ENCODE measurements at regions not wholly inside any gene's neighbourhood (a gene's known extent, or its start where the extent isn't known, plus 50 kb on each side); places are given as distances from the start of the nearest gene placed in this dataset.

- Histone ChIP-seq H3K9me3 (ENCODE audit: low read length) (no peaks in the 10 kb centered on the region), H3K4me3 (ENCODE audit: low read length) (no peak overlapping the region), H3K27me3 (ENCODE audit: insufficient read depth, low read length, poor library complexity, severe bottlenecking) (no peaks in the 10 kb centered on the region), H3K36me3 (ENCODE audit: insufficient read depth, low read length) (no peaks in the 10 kb centered on the region), H3K27ac (ENCODE audit: low read depth, low read length) (no peak overlapping the region), H3K4me1 (ENCODE audit: insufficient read depth, low read length) (no peaks in the 10 kb centered on the region)
- Mint-ChIP-seq H3K4me1 (no peaks in the 10 kb centered on the region), H3K9me3 (peaks cover 0 to 15% (median 3%) of the 10 kb centered on the region in 5 donors), H3K4me3 (no peak overlapping the region), H3K27me3 (no peaks in the 10 kb centered on the region), H3K27ac (no peak overlapping the region), H3K36me3 (no peaks in the 10 kb centered on the region)
- CTCF ChIA-PET: no interaction called here
- no peak for DNase-seq
- POLR2A ChIA-PET: no interaction called here
Observed at GRCh38 chr1:187451238-187451637, 622.5 kb downstream of the PLA2G4A start.

GRCh38 chr1:187454010-187454409 lies 625.3 kb downstream of the PLA2G4A start:
- H3K4me1 ChIP-seq (ENCODE audit: insufficient read depth, low read length): no peaks in the 10 kb centered on the region
- peaks cover 0 to 15% (median 3%) of the 10 kb centered on the region in 5 donors for H3K9me3 Mint-ChIP-seq
- POLR2A ChIA-PET: no interaction called here
- no peaks in the 10 kb centered on the region for H3K36me3 ChIP-seq (ENCODE audit: insufficient read depth, low read length)
- no peak overlapping the region for H3K4me3 ChIP-seq (ENCODE audit: low read length)
- no peaks in the 10 kb centered on the region for H3K27me3 ChIP-seq (ENCODE audit: insufficient read depth, low read length, poor library complexity, severe bottlenecking)
- CTCF ChIA-PET: no interaction called here
- H3K27me3 Mint-ChIP-seq: no peaks in the 10 kb centered on the region
- DNase-seq: no peak
- no peaks in the 10 kb centered on the region for H3K9me3 ChIP-seq (ENCODE audit: low read length)
- no peak overlapping the region for H3K27ac Mint-ChIP-seq
- H3K27ac ChIP-seq (ENCODE audit: low read depth, low read length): no peak overlapping the region
- no peaks in the 10 kb centered on the region for H3K4me1 Mint-ChIP-seq
- H3K36me3 Mint-ChIP-seq: no peaks in the 10 kb centered on the region
- no peak overlapping the region for H3K4me3 Mint-ChIP-seq

GRCh38 chr1:187456446-187456845 lies 627.7 kb downstream of the PLA2G4A start:
- DNase-seq: no peak
- ChIA-PET CTCF (no interaction called here), POLR2A (no interaction called here)
- Histone ChIP-seq H3K36me3 (ENCODE audit: insufficient read depth, low read length) (no peaks in the 10 kb centered on the region), H3K27ac (ENCODE audit: low read depth, low read length) (no peak overlapping the region), H3K27me3 (ENCODE audit: insufficient read depth, low read length, poor library complexity, severe bottlenecking) (no peaks in the 10 kb centered on the region), H3K4me1 (ENCODE audit: insufficient read depth, low read length) (no peaks in the 10 kb centered on the region), H3K4me3 (ENCODE audit: low read length) (no peak overlapping the region), H3K9me3 (ENCODE audit: low read length) (no peaks in the 10 kb centered on the region)
- no peak overlapping the region for H3K27ac Mint-ChIP-seq
- H3K36me3 Mint-ChIP-seq: no peaks in the 10 kb centered on the region
- no peaks in the 10 kb centered on the region for H3K4me1 Mint-ChIP-seq
- no peak overlapping the region for H3K4me3 Mint-ChIP-seq
- H3K9me3 Mint-ChIP-seq: peaks cover 2 to 21% (median 6%) of the 10 kb centered on the region in 5 donors
- no peaks in the 10 kb centered on the region for H3K27me3 Mint-ChIP-seq

GRCh38 chr1:187460093-187460492 lies 631.3 kb downstream of the PLA2G4A start:
- Histone ChIP-seq H3K27ac (ENCODE audit: low read depth, low read length) (no peak overlapping the region), H3K27me3 (ENCODE audit: insufficient read depth, low read length, poor library complexity, severe bottlenecking) (no peaks in the 10 kb centered on the region), H3K4me3 (ENCODE audit: low read length) (no peak overlapping the region), H3K36me3 (ENCODE audit: insufficient read depth, low read length) (no peaks in the 10 kb centered on the region), H3K4me1 (ENCODE audit: insufficient read depth, low read length) (no peaks in the 10 kb centered on the region), H3K9me3 (ENCODE audit: low read length) (no peaks in the 10 kb centered on the region)
- Mint-ChIP-seq H3K36me3 (no peaks in the 10 kb centered on the region), H3K9me3 (peaks cover 13 to 33% (median 26%) of the 10 kb centered on the region in 5 donors), H3K4me3 (no peak overlapping the region), H3K4me1 (no peaks in the 10 kb centered on the region), H3K27me3 (no peaks in the 10 kb centered on the region), H3K27ac (no peak overlapping the region)
- POLR2A ChIA-PET: no interaction called here
- CTCF ChIA-PET: no interaction called here
- DNase-seq: no peak

GRCh38 chr1:187464320-187464719 lies 635.6 kb downstream of the PLA2G4A start:
- H3K27me3 Mint-ChIP-seq: no peaks in the 10 kb centered on the region
- Histone ChIP-seq H3K36me3 (ENCODE audit: insufficient read depth, low read length) (no peaks in the 10 kb centered on the region), H3K27me3 (ENCODE audit: insufficient read depth, low read length, poor library complexity, severe bottlenecking) (no peaks in the 10 kb centered on the region), H3K4me1 (ENCODE audit: insufficient read depth, low read length) (no peaks in the 10 kb centered on the region), H3K27ac (ENCODE audit: low read depth, low read length) (no peak overlapping the region), H3K9me3 (ENCODE audit: low read length) (no peaks in the 10 kb centered on the region), H3K4me3 (ENCODE audit: low read length) (no peak overlapping the region)
- no peaks in the 10 kb centered on the region for H3K36me3 Mint-ChIP-seq
- H3K9me3 Mint-ChIP-seq: peaks cover 20 to 37% (median 32%) of the 10 kb centered on the region in 5 donors
- no peaks in the 10 kb centered on the region for H3K4me1 Mint-ChIP-seq
- H3K27ac Mint-ChIP-seq: no peak overlapping the region
- no peak for DNase-seq
- H3K4me3 Mint-ChIP-seq: no peak overlapping the region
- ChIA-PET POLR2A (no interaction called here), CTCF (no interaction called here)

- no peaks in the 10 kb centered on the region for H3K27me3 Mint-ChIP-seq
- no peaks in the 10 kb centered on the region for H3K4me1 Mint-ChIP-seq
- Histone ChIP-seq H3K36me3 (ENCODE audit: insufficient read depth, low read length) (no peaks in the 10 kb centered on the region), H3K4me1 (ENCODE audit: insufficient read depth, low read length) (no peaks in the 10 kb centered on the region), H3K27ac (ENCODE audit: low read depth, low read length) (no peak overlapping the region), H3K4me3 (ENCODE audit: low read length) (no peak overlapping the region), H3K27me3 (ENCODE audit: insufficient read depth, low read length, poor library complexity, severe bottlenecking) (no peaks in the 10 kb centered on the region), H3K9me3 (ENCODE audit: low read length) (no peaks in the 10 kb centered on the region)
- no peak overlapping the region for H3K27ac Mint-ChIP-seq
- peaks cover 20 to 37% (median 25%) of the 10 kb centered on the region in 5 donors for H3K9me3 Mint-ChIP-seq
- POLR2A ChIA-PET: no interaction called here
- DNase-seq: no peak
- no peaks in the 10 kb centered on the region for H3K36me3 Mint-ChIP-seq
- CTCF ChIA-PET: no interaction called here
- no peak overlapping the region for H3K4me3 Mint-ChIP-seq
Observed at GRCh38 chr1:187465441-187465840, 636.7 kb downstream of the PLA2G4A start.

GRCh38 chr1:187469836-187470235 lies 641.1 kb downstream of the PLA2G4A start:
- Mint-ChIP-seq H3K4me1 (no peaks in the 10 kb centered on the region), H3K9me3 (peaks cover 11 to 18% (median 18%) of the 10 kb centered on the region in 5 donors), H3K4me3 (no peak overlapping the region), H3K27me3 (no peaks in the 10 kb centered on the region), H3K27ac (no peak overlapping the region), H3K36me3 (no peaks in the 10 kb centered on the region)
- ChIA-PET CTCF (no interaction called here), POLR2A (no interaction called here)
- Histone ChIP-seq H3K9me3 (ENCODE audit: low read length) (no peaks in the 10 kb centered on the region), H3K4me3 (ENCODE audit: low read length) (no peak overlapping the region), H3K36me3 (ENCODE audit: insufficient read depth, low read length) (no peaks in the 10 kb centered on the region), H3K27me3 (ENCODE audit: insufficient read depth, low read length, poor library complexity, severe bottlenecking) (no peaks in the 10 kb centered on the region), H3K27ac (ENCODE audit: low read depth, low read length) (no peak overlapping the region), H3K4me1 (ENCODE audit: insufficient read depth, low read length) (no peaks in the 10 kb centered on the region)
- no peak for DNase-seq

GRCh38 chr1:187471555-187471954 lies 642.8 kb downstream of the PLA2G4A start:
- no peaks in the 10 kb centered on the region for H3K4me1 ChIP-seq (ENCODE audit: insufficient read depth, low read length)
- DNase-seq: no peak
- H3K4me3 Mint-ChIP-seq: no peak overlapping the region
- no peaks in the 10 kb centered on the region for H3K9me3 ChIP-seq (ENCODE audit: low read length)
- H3K27me3 ChIP-seq (ENCODE audit: insufficient read depth, low read length, poor library complexity, severe bottlenecking): no peaks in the 10 kb centered on the region
- no peaks in the 10 kb centered on the region for H3K36me3 Mint-ChIP-seq
- H3K27ac Mint-ChIP-seq: no peak overlapping the region
- no peaks in the 10 kb centered on the region for H3K36me3 ChIP-seq (ENCODE audit: insufficient read depth, low read length)
- ChIA-PET POLR2A (no interaction called here), CTCF (no interaction called here)
- H3K27me3 Mint-ChIP-seq: no peaks in the 10 kb centered on the region
- H3K4me3 ChIP-seq (ENCODE audit: low read length): no peak overlapping the region
- peaks cover 5 to 17% (median 12%) of the 10 kb centered on the region in 5 donors for H3K9me3 Mint-ChIP-seq
- H3K4me1 Mint-ChIP-seq: no peaks in the 10 kb centered on the region
- H3K27ac ChIP-seq (ENCODE audit: low read depth, low read length): no peak overlapping the region

GRCh38 chr1:187474336-187474735 lies 645.6 kb downstream of the PLA2G4A start:
- Histone ChIP-seq H3K9me3 (ENCODE audit: low read length) (no peaks in the 10 kb centered on the region), H3K27ac (ENCODE audit: low read depth, low read length) (no peak overlapping the region), H3K27me3 (ENCODE audit: insufficient read depth, low read length, poor library complexity, severe bottlenecking) (no peaks in the 10 kb centered on the region), H3K36me3 (ENCODE audit: insufficient read depth, low read length) (no peaks in the 10 kb centered on the region), H3K4me3 (ENCODE audit: low read length) (no peak overlapping the region), H3K4me1 (ENCODE audit: insufficient read depth, low read length) (no peaks in the 10 kb centered on the region)
- no peaks in the 10 kb centered on the region for H3K36me3 Mint-ChIP-seq
- H3K9me3 Mint-ChIP-seq: peaks cover 3 to 27% (median 7%) of the 10 kb centered on the region in 5 donors
- no peaks in the 10 kb centered on the region for H3K27me3 Mint-ChIP-seq
- H3K4me1 Mint-ChIP-seq: no peaks in the 10 kb centered on the region
- DNase-seq: no peak
- H3K4me3 Mint-ChIP-seq: no peak overlapping the region
- H3K27ac Mint-ChIP-seq: no peak overlapping the region
- ChIA-PET CTCF (no interaction called here), POLR2A (no interaction called here)
